ENCODE measurements at regions not wholly inside any gene's neighbourhood (a gene's known extent, or its start where the extent isn't known, plus 50 kb on each side); places are given as distances from the start of the nearest gene placed in this dataset.

- DNase-seq (ENCODE audit: low spot score) = no peak
- TF ChIP-seq CTCF (IDR thresholded peaks at IDR 0.05) = no peak
These were observed 76.2 kb upstream of the UNC5C start for GRCh38 chr4:95625020-95625419.

GRCh38 chr4:95619525-95620443 lies 71.0 kb upstream of the UNC5C start:
- no peak for TF ChIP-seq CTCF (IDR thresholded peaks at IDR 0.05)
- ATAC-seq (ENCODE audit: low FRiP score) (no peak), DNase-seq (ENCODE audit: low spot score) (no peak)

More at GRCh38 chr4:95625020-95625419, 76.2 kb upstream of the UNC5C start:
- no peak for ATAC-seq (ENCODE audit: low FRiP score)

- TF ChIP-seq CTCF (IDR thresholded peaks at IDR 0.05) = no peak
- no peak for ATAC-seq (ENCODE audit: low FRiP score)
- DNase-seq (ENCODE audit: low spot score) = no peak
These were observed 66.0 kb upstream of the UNC5C start for GRCh38 chr4:95614684-95615205.

GRCh38 chr4:95610061-95610569 lies 61.3 kb upstream of the UNC5C start:
- ATAC-seq (ENCODE audit: low FRiP score) = no peak
- DNase-seq (ENCODE audit: low spot score) = no peak
- no peak for TF ChIP-seq CTCF (IDR thresholded peaks at IDR 0.05)

GRCh38 chr4:95606739-95607138 lies 58.0 kb upstream of the UNC5C start:
- no peak for ATAC-seq (ENCODE audit: low FRiP score)
- DNase-seq (ENCODE audit: low spot score) = no peak
- no peak for TF ChIP-seq CTCF (IDR thresholded peaks at IDR 0.05)

GRCh38 chr4:95603393-95603792 lies 54.6 kb upstream of the UNC5C start:
- ATAC-seq (ENCODE audit: low FRiP score) (no peak), DNase-seq (ENCODE audit: low spot score) (no peak)

More at GRCh38 chr4:95603393-95603792, 54.6 kb upstream of the UNC5C start:
- no peak for TF ChIP-seq CTCF (IDR thresholded peaks at IDR 0.05)

All from omental fat pad (tissue), 3 donors.